Liver (tissue), 8 donors: ENCODE measurements at regions not wholly inside any gene's neighbourhood (a gene's known extent, or its start where the extent isn't known, plus 50 kb on each side); places are given as distances from the start of the nearest gene placed in this dataset.

Source experiments
- DNase-seq: peaks from one replicate; pipeline ENCODE4 v3.0.0-alpha.2; 2017; ENCODE audit warnings: low spot score
- H3K27ac ChIP-seq, 2 donors: one replicate each; pipeline ENCODE4 v1.7.0; 2013; ENCODE audit warnings: inconsistent platforms in 2 of 2, low read length in 2 of 2, control low read depth in 1 of 2, low read depth in 1 of 2, mild to moderate bottlenecking in 1 of 2
- H3K27me3 ChIP-seq, 4 donors: one replicate each; pipeline versions ENCODE4 v1.6.1 to v1.7.0; 2013; ENCODE audit warnings: low read length in 3 of 4, inconsistent platforms in 1 of 4, mild to moderate bottlenecking in 1 of 4, moderate library complexity in 1 of 4; ENCODE audit not compliant: control insufficient read depth in 4 of 4, insufficient read depth in 4 of 4
- H3K36me3 ChIP-seq, 4 donors: one replicate each; pipeline versions ENCODE4 v1.6.1 to v1.7.0; 2013; ENCODE audit warnings: low read length in 3 of 4, mild to moderate bottlenecking in 3 of 4, low read depth in 1 of 4, moderate library complexity in 1 of 4; ENCODE audit not compliant: control insufficient read depth in 4 of 4, insufficient read depth in 3 of 4
- H3K4me1 ChIP-seq, 4 donors: one replicate each; pipeline versions ENCODE4 v1.6.1 to v1.7.0; 2013; ENCODE audit warnings: low read length in 3 of 4, mild to moderate bottlenecking in 3 of 4, moderate library complexity in 1 of 4; ENCODE audit not compliant: control insufficient read depth in 4 of 4, insufficient read depth in 4 of 4
- H3K4me3 ChIP-seq, 3 donors: one replicate each; pipeline versions ENCODE4 v1.6.1 to v1.7.0; 2013; ENCODE audit warnings: low read length in 3 of 3, control low read depth in 1 of 3, low read depth in 1 of 3, mild to moderate bottlenecking in 1 of 3
- H3K9ac ChIP-seq, 2 donors: one replicate each; pipeline ENCODE4 v1.7.0; 2013; ENCODE audit warnings: low read length in 2 of 2, mild to moderate bottlenecking in 2 of 2, moderate library complexity in 2 of 2, control low read depth in 1 of 2, low read depth in 1 of 2
- H3K9me3 ChIP-seq, 4 donors: one replicate each; pipeline versions ENCODE4 v1.6.1 to v1.7.0; 2013; ENCODE audit warnings: low read length in 3 of 4; ENCODE audit not compliant: control insufficient read depth in 4 of 4
- ATF3 ChIP-seq: IDR thresholded peaks from 2 replicates; pipeline ENCODE4 v1.6.1; 2016; ENCODE audit warnings: antibody characterized with exemption
- CTCF ChIP-seq: fragments of 150-350 bp; IDR thresholded peaks from 2 replicates; pipeline ENCODE4 v1.5.1; 2017; ENCODE audit warnings: improper control_type of control experiment, low read depth, low read length; ENCODE audit not compliant: missing input control
- EGR1 ChIP-seq, 2 donors: IDR thresholded peaks; 2 replicates each; pipeline ENCODE4 v1.6.1; 2016 to 2018; ENCODE audit warnings: antibody characterized with exemption in 2 of 2, low read depth in 2 of 2
- FOXA1 ChIP-seq: IDR thresholded peaks from 2 replicates; pipeline ENCODE4 v1.6.1; 2016; ENCODE audit warnings: antibody characterized with exemption
- FOXA2 ChIP-seq: IDR thresholded peaks from 2 replicates; pipeline ENCODE4 v1.6.1; 2016; ENCODE audit warnings: antibody characterized with exemption
- GABPA ChIP-seq, 2 donors: IDR thresholded peaks in 1 of 2; conservative IDR thresholded peaks in 1 of 2; 2 replicates each; pipeline ENCODE4 v1.6.1; 2016; ENCODE audit warnings: antibody characterized with exemption in 2 of 2, mild to moderate bottlenecking in 1 of 2, moderate library complexity in 1 of 2
- HNF4A ChIP-seq, 2 donors: conservative IDR thresholded peaks; 2 replicates each; pipeline ENCODE4 v1.6.1; 2016; ENCODE audit warnings: antibody characterized with exemption in 2 of 2, mild to moderate bottlenecking in 2 of 2
- JUND ChIP-seq, 2 donors: IDR thresholded peaks; 2 replicates each; pipeline ENCODE4 v1.6.1; 2016; ENCODE audit warnings: antibody characterized with exemption in 2 of 2
- MAX ChIP-seq: IDR thresholded peaks from 2 replicates; pipeline ENCODE4 v1.6.1; 2016; ENCODE audit warnings: antibody characterized with exemption
- RAD21 ChIP-seq, 2 donors: IDR thresholded peaks; 2 replicates each; pipeline ENCODE4 v1.6.1; 2016; ENCODE audit warnings: antibody characterized with exemption in 2 of 2, mild to moderate bottlenecking in 2 of 2
- REST ChIP-seq: IDR thresholded peaks from 2 replicates; pipeline ENCODE4 v1.6.1; 2016; ENCODE audit warnings: antibody characterized with exemption, mild to moderate bottlenecking
- RXRA ChIP-seq, 2 donors: IDR thresholded peaks; 2 replicates each; pipeline ENCODE4 v1.6.1; 2017 to 2018; ENCODE audit warnings: antibody characterized with exemption in 2 of 2, mild to moderate bottlenecking in 1 of 2
- SP1 ChIP-seq: IDR thresholded peaks from 2 replicates; pipeline ENCODE4 v1.6.1; 2018; ENCODE audit warnings: antibody characterized with exemption, mild to moderate bottlenecking
- TAF1 ChIP-seq: conservative IDR thresholded peaks from 2 replicates; pipeline ENCODE4 v1.6.1; 2016; ENCODE audit warnings: antibody characterized with exemption, mild to moderate bottlenecking
- YY1 ChIP-seq: IDR thresholded peaks from 2 replicates; pipeline ENCODE4 v1.6.1; 2016; ENCODE audit warnings: antibody characterized with exemption, mild to moderate bottlenecking
- ZBTB33 ChIP-seq: IDR thresholded peaks from 2 replicates; pipeline ENCODE4 v1.6.1; 2016; ENCODE audit warnings: antibody characterized with exemption
- WGBS: extraction: QIAGEN DNeasy Blood & Tissue Kit; methylation state at CpG from one replicate; pipeline ENCODE4 v1.1.7; 2013; 5-methylcytosine and 5-hydroxymethylcytosine counted together
- donor health status: healthy.
- donor health status: healthy.
- donor health status: healthy.
- donor health status: healthy.
- donor health status: healthy.

- H3K27me3 ChIP-seq = peaks cover 0 to 5% (median 1%) of the 10 kb centered on the region in 4 donors
- TF ChIP-seq ZBTB33 (no peak), CTCF (no peak), JUND (IDR thresholded peaks at IDR 0.05) (no peak), ATF3 (no peak), FOXA2 (no peak), EGR1 (IDR thresholded peaks at IDR 0.05; ENCODE audit: low read depth in 2 of 2) (no peak)
- H3K9me3 ChIP-seq = no peaks in the 10 kb centered on the region
- DNase-seq = no peak
- no peak overlapping the region for H3K27ac ChIP-seq
- H3K4me3 ChIP-seq = no peak overlapping the region
- no peak overlapping the region for H3K9ac ChIP-seq
- H3K36me3 ChIP-seq = no peaks in the 10 kb centered on the region
- H3K4me1 ChIP-seq = no peaks in the 10 kb centered on the region
Observed at GRCh38 chr6:19715167-19715551, 122.0 kb upstream of the ID4 start.

GRCh38 chr6:19719691-19720128 is 117.5 kb upstream of the ID4 start:
- TF ChIP-seq FOXA1 (no peak), GABPA (IDR thresholded peaks at IDR 0.05 in 1 of 2, conservative IDR thresholded peaks at IDR 0.05 in 1 of 2) (no peak), MAX (no peak), TAF1 (no peak), ZBTB33 (no peak), SP1 (no peak), REST (no peak), HNF4A (conservative IDR thresholded peaks at IDR 0.05) (no peak), JUND (IDR thresholded peaks at IDR 0.05) (no peak), EGR1 (IDR thresholded peaks at IDR 0.05; ENCODE audit: low read depth in 2 of 2) (no peak), RAD21 (IDR thresholded peaks at IDR 0.05) (no peak), RXRA (IDR thresholded peaks at IDR 0.05) (no peak), YY1 (no peak), ATF3 (no peak), CTCF (no peak)
- 22% methylated on average over 11 of the region's 11 CpGs for WGBS

More at GRCh38 chr6:19719691-19720128, 117.5 kb upstream of the ID4 start:
- Histone ChIP-seq H3K9me3 (no peaks in the 10 kb centered on the region), H3K27ac (no peak overlapping the region), H3K36me3 (no peaks in the 10 kb centered on the region), H3K4me1 (no peaks in the 10 kb centered on the region), H3K9ac (no peak overlapping the region), H3K27me3 (peaks cover 0 to 3% (median 0%) of the 10 kb centered on the region in 4 donors), H3K4me3 (no peak overlapping the region)
- DNase-seq = no peak
